Heart left ventricle (tissue), 13 donors: ENCODE measurements at regions not wholly inside any gene's neighbourhood (a gene's known extent, or its start where the extent isn't known, plus 50 kb on each side); places are given as distances from the start of the nearest gene placed in this dataset.

Source experiments
- POLR2A ChIP-seq, 2 donors: fragments of 450-650 bp; IDR thresholded peaks; one replicate each; pipeline ENCODE4 v1.6.1; 2017; ENCODE audit warnings: antibody characterized with exemption in 2 of 2, mild to moderate bottlenecking in 2 of 2, moderate library complexity in 2 of 2
- TF ChIP-seq, protein P1 (sequence below), 12 donors: fragments of 200-600 bp; sonication (generic) in 4 of 12; IDR thresholded peaks; one replicate each; pipeline versions ENCODE4 v1.5.0 to v1.8.0; 2018 to 2022; ENCODE audit warnings: antibody characterized with exemption in 12 of 12, mild to moderate bottlenecking in 5 of 12
- donor health status: ischemic (EF 13 %, LVEDD 7.1; RV severe dilation, severe dysfunction).
- donor health status: DM: no; HTN: yes; CAD: no.
- donor health status: DM: no; HTN: no; CAD: no.
- donor health status: ischemic (EF 25% LVEDD 6.9; RV normal size, moderate dysfunction).
- donor health status: ischemic (EF 25% LVEDD 5.7; RV mildly dilated, moderate dysfunction).
- donor health status: ischemic (EF 35%, LVEDD 5.7; RV mildly dilated, moderate dysfunction).
- donor health status: nonischemic (EF 11% LVEDD 7.7; RV severe dilation, severe dysfunction).
- donor health status: DM: yes; HTN: yes; CAD: no.
- donor health status: PGD.
- donor health status: ischemic (EF 29% LVEDD 5.4; RV normal size, mild dysfunction).
- donor health status: nonischemic (EF 23%, LVEDD 6.1; RV moderate dilation, normal function).

DNA sequence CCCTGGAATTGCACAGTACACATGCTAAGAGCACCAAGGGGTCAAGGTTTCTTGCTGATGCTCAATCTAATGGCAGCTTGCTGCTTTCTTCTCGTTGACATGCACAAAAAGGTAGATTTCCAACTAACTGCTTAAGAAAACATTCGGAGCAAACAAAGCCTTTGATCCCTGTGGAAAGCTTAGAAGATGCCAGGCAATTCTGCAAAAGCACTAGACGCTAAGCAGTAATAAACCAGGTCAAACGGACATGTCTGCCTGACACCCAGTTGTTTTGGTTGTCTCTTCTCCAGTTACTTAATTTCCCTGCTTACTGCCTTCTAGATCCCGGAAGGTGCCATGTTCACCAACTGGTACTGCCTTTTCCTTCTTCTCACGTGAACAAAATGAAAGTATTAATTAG is 100.5 kb upstream of the TMCC3 start:
- TF ChIP-seq, protein P1, sequence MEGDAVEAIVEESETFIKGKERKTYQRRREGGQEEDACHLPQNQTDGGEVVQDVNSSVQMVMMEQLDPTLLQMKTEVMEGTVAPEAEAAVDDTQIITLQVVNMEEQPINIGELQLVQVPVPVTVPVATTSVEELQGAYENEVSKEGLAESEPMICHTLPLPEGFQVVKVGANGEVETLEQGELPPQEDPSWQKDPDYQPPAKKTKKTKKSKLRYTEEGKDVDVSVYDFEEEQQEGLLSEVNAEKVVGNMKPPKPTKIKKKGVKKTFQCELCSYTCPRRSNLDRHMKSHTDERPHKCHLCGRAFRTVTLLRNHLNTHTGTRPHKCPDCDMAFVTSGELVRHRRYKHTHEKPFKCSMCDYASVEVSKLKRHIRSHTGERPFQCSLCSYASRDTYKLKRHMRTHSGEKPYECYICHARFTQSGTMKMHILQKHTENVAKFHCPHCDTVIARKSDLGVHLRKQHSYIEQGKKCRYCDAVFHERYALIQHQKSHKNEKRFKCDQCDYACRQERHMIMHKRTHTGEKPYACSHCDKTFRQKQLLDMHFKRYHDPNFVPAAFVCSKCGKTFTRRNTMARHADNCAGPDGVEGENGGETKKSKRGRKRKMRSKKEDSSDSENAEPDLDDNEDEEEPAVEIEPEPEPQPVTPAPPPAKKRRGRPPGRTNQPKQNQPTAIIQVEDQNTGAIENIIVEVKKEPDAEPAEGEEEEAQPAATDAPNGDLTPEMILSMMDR (IDR thresholded peaks at IDR 0.05), result no peak
- no peak for TF ChIP-seq POLR2A (IDR thresholded peaks at IDR 0.05)
